ENCODE measurements at regions not wholly inside any gene's neighbourhood (a gene's known extent, or its start where the extent isn't known, plus 50 kb on each side); places are given as distances from the start of the nearest gene placed in this dataset.

- Histone ChIP-seq H3K27me3 (ENCODE audit: control insufficient read depth, insufficient read depth, low read length) (no peaks in the 10 kb centered on the region), H3K4me1 (peaks cover 2% of the 10 kb centered on the region), H3K4me2 (ENCODE audit: low read length) (no peak overlapping the region), H3K79me2 (no peaks in the 10 kb centered on the region), H3K36me3 (ENCODE audit: control insufficient read depth, insufficient read depth, low read length) (no peaks in the 10 kb centered on the region), H3K9ac (no peak overlapping the region), H3K4me3 (ENCODE audit: low read depth, low read length) (no peak overlapping the region), H3K27ac (no peak overlapping the region), H2AFZ (no peak overlapping the region), H3K9me3 (ENCODE audit: control insufficient read depth, low read length) (no peaks in the 10 kb centered on the region)
- TF ChIP-seq, protein P1, sequence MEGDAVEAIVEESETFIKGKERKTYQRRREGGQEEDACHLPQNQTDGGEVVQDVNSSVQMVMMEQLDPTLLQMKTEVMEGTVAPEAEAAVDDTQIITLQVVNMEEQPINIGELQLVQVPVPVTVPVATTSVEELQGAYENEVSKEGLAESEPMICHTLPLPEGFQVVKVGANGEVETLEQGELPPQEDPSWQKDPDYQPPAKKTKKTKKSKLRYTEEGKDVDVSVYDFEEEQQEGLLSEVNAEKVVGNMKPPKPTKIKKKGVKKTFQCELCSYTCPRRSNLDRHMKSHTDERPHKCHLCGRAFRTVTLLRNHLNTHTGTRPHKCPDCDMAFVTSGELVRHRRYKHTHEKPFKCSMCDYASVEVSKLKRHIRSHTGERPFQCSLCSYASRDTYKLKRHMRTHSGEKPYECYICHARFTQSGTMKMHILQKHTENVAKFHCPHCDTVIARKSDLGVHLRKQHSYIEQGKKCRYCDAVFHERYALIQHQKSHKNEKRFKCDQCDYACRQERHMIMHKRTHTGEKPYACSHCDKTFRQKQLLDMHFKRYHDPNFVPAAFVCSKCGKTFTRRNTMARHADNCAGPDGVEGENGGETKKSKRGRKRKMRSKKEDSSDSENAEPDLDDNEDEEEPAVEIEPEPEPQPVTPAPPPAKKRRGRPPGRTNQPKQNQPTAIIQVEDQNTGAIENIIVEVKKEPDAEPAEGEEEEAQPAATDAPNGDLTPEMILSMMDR (IDR thresholded peaks at IDR 0.05), result no peak
These were observed 396.5 kb downstream of the OCA2 start for GRCh38 chr15:27702581-27702980.

DNA sequence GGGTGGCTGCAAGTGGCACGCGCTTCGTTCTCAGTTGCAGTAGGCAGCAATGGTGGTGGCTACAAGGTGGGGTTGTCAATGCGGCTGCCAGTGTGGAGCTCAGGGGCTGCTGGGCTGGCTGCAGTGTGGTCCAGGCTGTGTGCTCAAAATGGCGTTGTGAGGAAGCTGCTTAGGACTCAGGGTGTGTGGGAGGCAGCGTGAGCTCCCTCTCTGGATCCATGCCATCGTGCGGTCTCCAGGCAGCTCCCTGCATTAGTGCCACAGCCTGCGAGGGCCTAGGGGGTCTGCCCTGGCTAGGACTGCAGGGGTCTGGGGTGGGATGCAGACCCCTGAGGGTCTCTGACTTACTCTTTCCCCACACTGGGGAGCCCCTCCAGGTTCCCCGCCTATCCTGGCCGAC lies 397.2 kb downstream of the OCA2 start:
- no peak overlapping the region for H3K4me2 ChIP-seq (ENCODE audit: low read length)
- H3K36me3 ChIP-seq (ENCODE audit: control insufficient read depth, insufficient read depth, low read length), result no peaks in the 10 kb centered on the region
- no peak overlapping the region for H2AFZ ChIP-seq
- H3K79me2 ChIP-seq, result no peaks in the 10 kb centered on the region
- no peaks in the 10 kb centered on the region for H3K9me3 ChIP-seq (ENCODE audit: control insufficient read depth, low read length)
- H3K4me3 ChIP-seq (ENCODE audit: low read depth, low read length), result no peak overlapping the region
- H3K27ac ChIP-seq, result no peak overlapping the region
- peaks cover 2% of the 10 kb centered on the region for H3K4me1 ChIP-seq
- no peaks in the 10 kb centered on the region for H3K27me3 ChIP-seq (ENCODE audit: control insufficient read depth, insufficient read depth, low read length)
- H3K9ac ChIP-seq, result no peak overlapping the region
- TF ChIP-seq, protein P1 (IDR thresholded peaks at IDR 0.05), result no peak

DNA sequence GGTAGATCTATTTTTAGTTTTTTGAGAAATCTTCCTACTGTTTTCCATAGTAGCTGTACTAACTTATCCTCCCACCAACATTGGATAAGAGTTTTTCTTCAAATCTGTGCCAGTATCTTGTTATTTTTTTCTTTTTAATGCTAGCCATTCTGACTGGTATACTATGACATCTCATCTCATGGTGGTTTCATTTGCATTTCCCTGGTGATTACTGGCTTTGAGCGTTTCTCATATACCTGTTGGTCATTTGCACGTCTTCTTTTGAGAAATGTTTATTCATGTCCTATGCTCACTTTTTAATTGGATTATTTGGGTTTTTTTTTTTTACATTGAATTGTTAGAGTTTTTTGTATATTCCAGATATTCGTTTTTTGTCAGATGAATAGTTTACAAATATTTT lies 398.1 kb downstream of the OCA2 start:
- Histone ChIP-seq H3K27ac (no peak overlapping the region), H3K36me3 (ENCODE audit: control insufficient read depth, insufficient read depth, low read length) (no peaks in the 10 kb centered on the region), H2AFZ (no peak overlapping the region), H3K27me3 (ENCODE audit: control insufficient read depth, insufficient read depth, low read length) (no peaks in the 10 kb centered on the region), H3K9ac (no peak overlapping the region), H3K4me1 (peaks cover 2% of the 10 kb centered on the region), H3K9me3 (ENCODE audit: control insufficient read depth, low read length) (no peaks in the 10 kb centered on the region), H3K4me3 (ENCODE audit: low read depth, low read length) (no peak overlapping the region), H3K4me2 (ENCODE audit: low read length) (no peak overlapping the region), H3K79me2 (no peaks in the 10 kb centered on the region)
- TF ChIP-seq, protein P1 (IDR thresholded peaks at IDR 0.05), result no peak

- no peaks in the 10 kb centered on the region for H3K27me3 ChIP-seq (ENCODE audit: control insufficient read depth, insufficient read depth, low read length)
- no peaks in the 10 kb centered on the region for H3K36me3 ChIP-seq (ENCODE audit: control insufficient read depth, insufficient read depth, low read length)
- TF ChIP-seq, protein P1 (IDR thresholded peaks at IDR 0.05), result no peak
- H3K4me1 ChIP-seq, result peaks cover 5% of the 10 kb centered on the region
- H3K4me3 ChIP-seq (ENCODE audit: low read depth, low read length), result no peak overlapping the region
- H3K9me3 ChIP-seq (ENCODE audit: control insufficient read depth, low read length), result no peaks in the 10 kb centered on the region
- H3K27ac ChIP-seq, result no peak overlapping the region
- H3K9ac ChIP-seq, result no peak overlapping the region
- H3K79me2 ChIP-seq, result no peaks in the 10 kb centered on the region
- H2AFZ ChIP-seq, result no peak overlapping the region
- H3K4me2 ChIP-seq (ENCODE audit: low read length), result no peak overlapping the region
These were observed 399.4 kb downstream of the OCA2 start for GRCh38 chr15:27699699-27700098.

GRCh38 chr15:27696530-27696929 lies 402.6 kb downstream of the OCA2 start:
- Histone ChIP-seq H3K9me3 (ENCODE audit: control insufficient read depth, low read length) (no peaks in the 10 kb centered on the region), H3K27me3 (ENCODE audit: control insufficient read depth, insufficient read depth, low read length) (no peaks in the 10 kb centered on the region), H2AFZ (no peak overlapping the region), H3K36me3 (ENCODE audit: control insufficient read depth, insufficient read depth, low read length) (no peaks in the 10 kb centered on the region), H3K4me1 (peaks cover 5% of the 10 kb centered on the region), H3K4me2 (ENCODE audit: low read length) (no peak overlapping the region), H3K79me2 (no peaks in the 10 kb centered on the region), H3K9ac (no peak overlapping the region), H3K4me3 (ENCODE audit: low read depth, low read length) (no peak overlapping the region), H3K27ac (no peak overlapping the region)
- TF ChIP-seq, protein P1 (IDR thresholded peaks at IDR 0.05), result no peak
